ENCODE measurements at regions not wholly inside any gene's neighbourhood (a gene's known extent, or its start where the extent isn't known, plus 50 kb on each side); places are given as distances from the start of the nearest gene placed in this dataset.

- no peak for DNase-seq (ENCODE audit: low spot score)
- ATAC-seq (ENCODE audit: insufficient number of reproducible peaks, low FRiP score, low read depth) = no peak
- Histone ChIP-seq H3K36me3 (no peaks in the 10 kb centered on the region), H3K4me3 (no peak overlapping the region), H3K27ac (no peak overlapping the region), H3K27me3 (replicated peaks; ENCODE audit: insufficient read depth) (no peaks in the 10 kb centered on the region), H3K4me1 (ENCODE audit: control insufficient read depth in 1 of 2, low read depth in 2 of 2) (no peaks in the 10 kb centered on the region), H3K9me3 (no peaks in the 10 kb centered on the region)
- TF ChIP-seq CTCF (IDR thresholded peaks at IDR 0.05) = no peak
These were observed 241.5 kb downstream of the SOX11 start for GRCh38 chr2:5933669-5934068.

DNA sequence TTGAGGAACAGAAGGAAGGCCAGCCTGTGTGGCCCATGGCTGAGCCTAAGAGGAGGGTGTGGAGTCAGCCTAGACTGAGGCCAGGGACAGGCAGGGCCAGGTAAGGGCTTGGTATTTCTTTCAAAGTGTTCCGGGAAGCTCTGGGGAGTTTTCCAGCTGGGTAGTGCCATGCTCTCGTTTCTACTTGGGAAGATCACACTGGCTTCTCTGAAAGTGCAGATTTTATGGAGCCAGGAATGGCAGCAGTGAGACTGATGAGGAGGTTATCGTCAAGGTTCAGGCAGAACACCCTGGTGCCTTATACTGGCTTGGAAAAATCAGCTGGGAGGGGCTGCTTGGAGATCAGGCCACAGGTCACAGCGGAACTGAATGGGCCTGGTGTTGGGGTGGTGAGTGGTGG lies 245.1 kb downstream of the SOX11 start:
- ATAC-seq (ENCODE audit: insufficient number of reproducible peaks, low FRiP score, low read depth) = no peak
- no peak for TF ChIP-seq CTCF (IDR thresholded peaks at IDR 0.05)
- Histone ChIP-seq H3K27ac (no peak overlapping the region), H3K4me3 (no peak overlapping the region), H3K9me3 (no peaks in the 10 kb centered on the region), H3K36me3 (no peaks in the 10 kb centered on the region), H3K27me3 (replicated peaks; ENCODE audit: insufficient read depth) (no peaks in the 10 kb centered on the region), H3K4me1 (ENCODE audit: control insufficient read depth in 1 of 2, low read depth in 2 of 2) (no peaks in the 10 kb centered on the region)
- DNase-seq (ENCODE audit: low spot score) = no peak

- DNase-seq (ENCODE audit: low spot score) (no peak), ATAC-seq (ENCODE audit: insufficient number of reproducible peaks, low FRiP score, low read depth) (no peak)
- Histone ChIP-seq H3K36me3 (no peaks in the 10 kb centered on the region), H3K4me1 (ENCODE audit: control insufficient read depth in 1 of 2, low read depth in 2 of 2) (no peaks in the 10 kb centered on the region), H3K4me3 (no peak overlapping the region), H3K27ac (no peak overlapping the region), H3K27me3 (replicated peaks; ENCODE audit: insufficient read depth) (no peaks in the 10 kb centered on the region), H3K9me3 (no peaks in the 10 kb centered on the region)
- no peak for TF ChIP-seq CTCF (IDR thresholded peaks at IDR 0.05)
These were observed 245.8 kb downstream of the SOX11 start for GRCh38 chr2:5937851-5938565.

DNA sequence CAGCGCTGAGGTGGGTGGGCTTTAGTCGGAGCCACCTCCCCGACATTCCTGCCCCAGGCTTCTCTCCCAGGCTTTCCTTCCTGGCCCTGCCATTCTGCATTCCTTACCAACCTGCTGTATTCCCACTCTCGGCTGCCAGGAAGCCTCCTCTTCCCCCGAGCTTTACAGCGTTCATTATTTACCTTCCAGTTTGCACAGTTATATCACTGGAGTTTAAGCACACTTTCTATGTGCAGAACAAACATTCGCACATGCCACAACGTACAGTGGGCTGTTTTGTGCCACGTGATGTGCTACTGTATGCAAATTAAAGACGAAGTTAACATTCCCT lies 246.3 kb downstream of the SOX11 start:
- DNase-seq (ENCODE audit: low spot score) (no peak), ATAC-seq (ENCODE audit: insufficient number of reproducible peaks, low FRiP score, low read depth) (no peak)
- Histone ChIP-seq H3K36me3 (no peaks in the 10 kb centered on the region), H3K27me3 (replicated peaks; ENCODE audit: insufficient read depth) (no peaks in the 10 kb centered on the region), H3K4me3 (no peak overlapping the region), H3K27ac (no peak overlapping the region), H3K9me3 (no peaks in the 10 kb centered on the region), H3K4me1 (ENCODE audit: control insufficient read depth in 1 of 2, low read depth in 2 of 2) (no peaks in the 10 kb centered on the region)
- TF ChIP-seq CTCF (IDR thresholded peaks at IDR 0.05) = no peak

DNA sequence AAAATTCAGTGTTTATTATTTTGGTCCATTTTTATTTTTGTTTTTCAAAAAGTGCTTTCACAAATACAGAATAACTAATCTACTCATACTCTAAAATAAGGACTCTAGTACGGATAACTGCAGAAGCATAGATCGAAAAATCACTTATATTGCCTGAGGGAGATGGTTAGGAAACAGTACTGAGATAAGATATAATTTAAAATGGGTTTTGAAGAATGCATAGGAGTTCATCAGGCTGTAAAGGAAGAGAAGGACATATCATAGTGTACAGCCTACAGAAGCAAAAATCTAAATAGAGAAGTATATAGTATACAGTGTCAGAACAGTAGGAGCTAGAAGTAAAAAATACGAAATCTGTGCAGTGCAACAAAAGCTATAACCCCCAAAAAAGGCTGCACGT lies 247.4 kb downstream of the SOX11 start:
- no peaks in the 10 kb centered on the region for H3K4me1 ChIP-seq (ENCODE audit: control insufficient read depth in 1 of 2, low read depth in 2 of 2)
- no peak overlapping the region for H3K4me3 ChIP-seq
- H3K9me3 ChIP-seq = no peaks in the 10 kb centered on the region
- DNase-seq (ENCODE audit: low spot score) (no peak), ATAC-seq (ENCODE audit: insufficient number of reproducible peaks, low FRiP score, low read depth) (no peak)
- H3K36me3 ChIP-seq = no peaks in the 10 kb centered on the region
- no peaks in the 10 kb centered on the region for H3K27me3 ChIP-seq (replicated peaks; ENCODE audit: insufficient read depth)
- TF ChIP-seq CTCF (IDR thresholded peaks at IDR 0.05) = no peak
- H3K27ac ChIP-seq = no peak overlapping the region
